Activated CD8-positive, alpha-beta memory T cell treated with anti-CD3 and anti-CD28 coated beads, Interleukin-2, amount 50 U/mL, for 24 hours (primary cell): ENCODE measurements at regions not wholly inside any gene's neighbourhood (a gene's known extent, or its start where the extent isn't known, plus 50 kb on each side); places are given as distances from the start of the nearest gene placed in this dataset.

ENCODE experiments used
- DNase-seq: peaks from one replicate; pipeline ENCODE4 v3.0.0-alpha.2; 2020; ENCODE audit errors: extremely low read depth

GRCh38 chr4:99712530-99712929, 54.9 kb upstream of the C4orf54 start:
- no peak for DNase-seq

GRCh38 chr4:99712099-99712498, 54.5 kb upstream of the C4orf54 start:
- no peak for DNase-seq

DNA sequence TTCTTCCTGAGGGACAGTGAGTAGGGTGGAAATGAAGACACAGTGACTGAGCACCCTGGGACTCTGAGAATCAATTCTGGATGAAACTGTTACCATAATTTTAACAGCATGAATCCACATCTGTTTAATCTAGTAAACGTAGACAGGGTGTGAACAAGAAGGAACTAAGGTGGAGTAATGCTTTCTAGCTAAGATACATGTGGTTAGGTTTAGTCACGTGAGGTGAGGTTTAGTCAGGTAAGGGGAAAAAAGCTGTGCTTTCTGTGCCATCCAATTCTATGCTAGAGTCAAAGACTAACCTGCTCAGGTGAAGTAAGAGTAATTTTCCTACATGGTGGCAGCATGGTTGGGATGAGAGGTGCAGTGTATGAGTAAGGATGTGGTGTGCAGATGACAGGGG, 54.0 kb upstream of the C4orf54 start:
- DNase-seq: no peak

DNA sequence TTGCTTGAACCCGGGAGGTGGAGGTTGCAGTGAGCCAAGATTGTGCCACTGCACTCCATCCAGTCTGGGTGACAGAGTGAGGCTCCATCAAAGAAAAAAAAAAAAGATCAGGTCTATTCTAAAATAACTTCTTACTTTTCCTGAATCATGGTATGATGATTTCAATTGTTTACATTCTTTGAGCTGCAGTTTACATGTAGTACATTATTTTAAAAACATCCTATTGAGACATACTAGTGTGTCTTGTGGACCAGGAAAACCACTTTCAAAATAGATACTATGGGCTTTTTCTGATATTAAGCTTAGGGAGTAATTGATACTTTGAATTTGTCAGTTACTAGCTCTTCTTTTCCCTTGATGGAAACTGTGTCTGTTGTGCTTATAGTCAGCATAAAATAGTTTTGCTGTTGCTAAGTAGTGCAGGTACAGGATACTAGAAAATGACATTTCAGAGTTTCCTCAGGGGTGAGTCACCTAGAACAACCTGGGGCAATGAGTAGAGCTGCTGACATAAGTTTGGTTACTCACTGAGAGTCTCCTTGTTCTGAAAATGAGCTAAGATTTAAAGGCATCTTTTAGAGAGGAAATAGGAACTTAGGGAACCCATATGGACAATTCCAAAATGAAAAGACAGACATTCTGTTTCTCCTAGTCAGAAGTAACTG, 53.2 kb upstream of the C4orf54 start:
- no peak for DNase-seq

DNA sequence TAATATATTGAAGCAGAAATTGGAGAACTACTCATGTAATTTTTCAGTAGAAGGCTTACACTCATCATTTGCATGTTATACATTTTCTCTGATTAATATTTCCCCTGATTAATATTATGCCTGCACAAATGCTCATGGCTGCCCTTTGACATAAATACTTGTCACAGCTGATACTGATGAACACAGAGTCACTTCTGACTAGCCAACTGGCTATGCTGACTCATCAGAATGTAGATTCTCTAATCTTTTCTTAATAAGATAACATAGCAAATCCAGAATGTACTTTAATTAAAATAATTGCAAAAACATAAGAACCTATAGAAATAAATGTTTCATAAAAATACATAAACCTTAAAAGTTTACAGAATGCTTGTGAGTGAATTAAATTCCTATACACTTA, 52.4 kb upstream of the C4orf54 start:
- no peak for DNase-seq

DNA sequence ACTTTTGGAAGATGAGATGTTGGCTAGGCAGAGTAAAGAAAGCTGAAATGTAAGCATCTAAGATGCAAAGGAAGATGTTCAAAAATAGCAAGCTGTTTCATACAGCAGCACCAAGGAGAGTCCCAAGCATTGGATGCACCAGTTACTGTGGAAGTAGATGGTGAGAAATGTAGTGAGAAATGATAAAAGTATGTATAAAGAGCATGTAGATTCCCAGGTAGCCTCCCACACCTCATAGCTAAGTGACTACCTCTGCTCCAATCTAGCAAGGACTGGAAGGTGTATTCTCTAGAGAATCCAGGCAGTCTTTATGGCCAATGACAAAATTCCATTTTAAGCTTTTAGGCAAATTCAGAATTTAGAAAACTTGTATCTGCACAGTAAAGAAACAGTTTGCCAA, 50.9 kb upstream of the C4orf54 start:
- no peak for DNase-seq
